Endothelial cell (in vitro differentiated cells): ENCODE measurements at regions not wholly inside any gene's neighbourhood (a gene's known extent, or its start where the extent isn't known, plus 50 kb on each side); places are given as distances from the start of the nearest gene placed in this dataset.
"Not testable (repeated sequence)": the region's sequence is repeated elsewhere in the genome, so short reads cannot be mapped to it uniquely, and the experiment has no call there.

ENCODE experiments used
- DNase-seq: peaks from one replicate; pipeline ENCODE4 v3.0.0; 2021; ENCODE audit warnings: low spot score
- H3K27ac Mint-ChIP-seq: one replicate; pipeline ENCODE4 v1.8.0; 2021; ENCODE audit warnings: mixed read lengths, inconsistent platforms; ENCODE audit not compliant: unreplicated experiment
- H3K27me3 Mint-ChIP-seq: one replicate; pipeline ENCODE4 v1.8.0; 2021; ENCODE audit warnings: mild to moderate bottlenecking, moderate library complexity, mixed read lengths, inconsistent platforms; ENCODE audit not compliant: unreplicated experiment
- H3K36me3 Mint-ChIP-seq: one replicate; pipeline ENCODE4 v1.8.0; 2021; ENCODE audit warnings: mild to moderate bottlenecking, low read depth, mixed read lengths, inconsistent platforms; ENCODE audit not compliant: unreplicated experiment
- H3K4me1 Mint-ChIP-seq: one replicate; pipeline ENCODE4 v1.8.0; 2021; ENCODE audit warnings: mild to moderate bottlenecking, mixed read lengths, inconsistent platforms; ENCODE audit not compliant: unreplicated experiment
- H3K4me3 Mint-ChIP-seq: one replicate; pipeline ENCODE4 v1.8.0; 2021; ENCODE audit warnings: mild to moderate bottlenecking, mixed read lengths, inconsistent platforms; ENCODE audit not compliant: unreplicated experiment
- H3K9me3 Mint-ChIP-seq: one replicate; pipeline ENCODE4 v1.8.0; 2021; ENCODE audit warnings: mixed read lengths, inconsistent platforms; ENCODE audit not compliant: unreplicated experiment
- TF ChIP-seq, protein P1 (sequence below): fragments of 200-600 bp; sonication (generic); IDR thresholded peaks from one replicate; pipeline ENCODE4 v1.5.0; 2021; ENCODE audit warnings: antibody characterized with exemption; ENCODE audit not compliant: unreplicated experiment

DNA sequence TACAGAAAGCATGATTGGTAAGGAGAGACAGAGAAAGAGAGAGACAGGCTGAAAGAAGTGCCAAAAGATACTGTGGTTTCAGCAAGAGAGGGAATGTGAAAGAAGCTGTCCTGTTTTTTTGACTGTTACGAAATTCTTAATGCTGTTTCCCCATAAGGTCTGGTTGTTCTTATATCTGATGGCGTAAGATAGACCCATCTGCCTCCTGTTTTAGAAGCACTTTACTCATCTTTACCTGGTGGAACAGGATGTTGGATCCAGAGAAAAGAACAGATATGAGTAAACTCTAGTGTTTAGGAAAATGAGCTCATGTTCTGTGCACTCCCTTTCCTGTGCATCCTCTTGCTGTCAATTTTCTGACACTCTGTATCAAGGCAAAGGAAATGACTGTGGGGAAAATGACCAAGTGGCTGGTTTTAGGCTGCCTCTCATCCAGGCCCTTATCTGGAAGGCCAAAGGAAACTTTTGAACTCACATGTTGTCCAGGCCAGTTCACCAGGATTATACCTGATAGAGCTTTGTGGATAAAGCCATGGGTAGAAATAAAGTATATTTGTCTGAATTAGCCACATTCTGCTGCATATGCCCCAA is 311.7 kb upstream of the HTR2C start:
- no peak overlapping the region for H3K27ac Mint-ChIP-seq
- TF ChIP-seq, protein P1, sequence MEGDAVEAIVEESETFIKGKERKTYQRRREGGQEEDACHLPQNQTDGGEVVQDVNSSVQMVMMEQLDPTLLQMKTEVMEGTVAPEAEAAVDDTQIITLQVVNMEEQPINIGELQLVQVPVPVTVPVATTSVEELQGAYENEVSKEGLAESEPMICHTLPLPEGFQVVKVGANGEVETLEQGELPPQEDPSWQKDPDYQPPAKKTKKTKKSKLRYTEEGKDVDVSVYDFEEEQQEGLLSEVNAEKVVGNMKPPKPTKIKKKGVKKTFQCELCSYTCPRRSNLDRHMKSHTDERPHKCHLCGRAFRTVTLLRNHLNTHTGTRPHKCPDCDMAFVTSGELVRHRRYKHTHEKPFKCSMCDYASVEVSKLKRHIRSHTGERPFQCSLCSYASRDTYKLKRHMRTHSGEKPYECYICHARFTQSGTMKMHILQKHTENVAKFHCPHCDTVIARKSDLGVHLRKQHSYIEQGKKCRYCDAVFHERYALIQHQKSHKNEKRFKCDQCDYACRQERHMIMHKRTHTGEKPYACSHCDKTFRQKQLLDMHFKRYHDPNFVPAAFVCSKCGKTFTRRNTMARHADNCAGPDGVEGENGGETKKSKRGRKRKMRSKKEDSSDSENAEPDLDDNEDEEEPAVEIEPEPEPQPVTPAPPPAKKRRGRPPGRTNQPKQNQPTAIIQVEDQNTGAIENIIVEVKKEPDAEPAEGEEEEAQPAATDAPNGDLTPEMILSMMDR = no peak
- peaks cover 2% of the 10 kb centered on the region for H3K27me3 Mint-ChIP-seq
- no peaks in the 10 kb centered on the region for H3K9me3 Mint-ChIP-seq
- no peaks in the 10 kb centered on the region for H3K4me1 Mint-ChIP-seq
- H3K36me3 Mint-ChIP-seq = no peaks in the 10 kb centered on the region
- no peak for DNase-seq
- H3K4me3 Mint-ChIP-seq = no peak overlapping the region

DNA sequence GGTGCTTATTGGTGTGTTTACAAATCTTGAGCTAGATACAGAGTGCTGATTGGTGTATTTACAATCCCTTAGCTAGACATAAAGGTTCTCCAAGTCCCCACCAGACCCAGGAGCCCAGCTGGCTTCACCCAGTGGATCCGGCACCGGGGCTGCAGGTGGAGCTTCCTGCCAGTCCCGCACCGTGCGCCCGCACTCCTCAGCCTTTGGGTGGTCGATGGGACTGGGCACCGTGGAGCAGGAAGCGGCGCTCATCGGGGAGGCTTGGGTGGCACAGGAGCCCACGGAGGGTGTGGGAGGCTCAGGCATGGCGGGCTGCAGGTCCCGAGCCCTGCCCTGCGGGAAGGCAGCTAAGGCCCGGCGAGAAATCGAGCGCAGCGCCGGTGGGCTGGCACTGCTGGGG is 313.5 kb upstream of the HTR2C start:
- H3K4me1 Mint-ChIP-seq, H3K27ac Mint-ChIP-seq, H3K27me3 Mint-ChIP-seq, H3K4me3 Mint-ChIP-seq, H3K9me3 Mint-ChIP-seq, H3K36me3 Mint-ChIP-seq, DNase-seq: not testable (repeated sequence)

DNA sequence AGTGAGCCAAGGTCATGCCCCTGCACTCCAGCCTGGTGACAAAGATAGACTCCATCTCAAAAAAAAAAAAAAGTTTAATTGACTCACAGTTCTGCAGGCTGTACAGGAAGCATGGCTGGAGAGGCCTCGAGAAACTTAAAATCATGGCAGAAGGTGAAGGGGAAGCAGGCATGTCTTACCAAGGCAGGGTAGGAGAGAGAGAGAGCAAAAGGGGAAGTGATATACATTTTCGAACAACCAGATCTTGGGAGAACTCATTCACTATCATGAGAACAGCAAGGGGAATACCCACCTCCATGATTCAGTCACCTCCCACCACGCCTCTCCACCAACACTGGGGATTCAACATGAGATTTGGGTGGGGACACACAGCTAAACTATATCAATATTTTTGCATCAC is 315.2 kb upstream of the HTR2C start:
- Mint-ChIP-seq H3K9me3 (no peaks in the 10 kb centered on the region), H3K27me3 (peaks cover 2% of the 10 kb centered on the region), H3K4me1 (no peaks in the 10 kb centered on the region), H3K4me3 (no peak overlapping the region), H3K27ac (peak overlapping the region; percentile 5), H3K36me3 (no peaks in the 10 kb centered on the region)
- no peak for DNase-seq
- TF ChIP-seq, protein P1 = no peak

DNA sequence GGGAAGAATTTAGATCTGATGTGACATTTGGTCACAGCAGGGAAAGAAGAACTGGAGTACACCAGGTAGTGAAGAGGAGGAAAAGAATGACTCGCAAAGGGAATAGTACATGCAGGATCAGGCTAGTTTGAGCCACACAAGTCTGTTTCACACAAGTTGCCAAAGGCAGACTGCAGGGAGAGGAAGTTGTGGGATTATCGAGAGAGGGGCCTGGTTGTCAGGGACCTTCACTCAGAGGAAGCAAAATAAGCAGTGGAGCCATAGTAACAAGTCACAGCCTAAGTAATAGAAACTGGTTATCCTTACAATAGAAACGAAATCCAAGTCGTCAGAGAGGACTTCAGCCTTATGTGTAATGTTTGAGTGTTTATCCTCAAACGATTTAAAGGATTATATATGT is 316.7 kb upstream of the HTR2C start:
- TF ChIP-seq, protein P1 = no peak
- H3K27me3 Mint-ChIP-seq = peaks cover 2% of the 10 kb centered on the region

DNA sequence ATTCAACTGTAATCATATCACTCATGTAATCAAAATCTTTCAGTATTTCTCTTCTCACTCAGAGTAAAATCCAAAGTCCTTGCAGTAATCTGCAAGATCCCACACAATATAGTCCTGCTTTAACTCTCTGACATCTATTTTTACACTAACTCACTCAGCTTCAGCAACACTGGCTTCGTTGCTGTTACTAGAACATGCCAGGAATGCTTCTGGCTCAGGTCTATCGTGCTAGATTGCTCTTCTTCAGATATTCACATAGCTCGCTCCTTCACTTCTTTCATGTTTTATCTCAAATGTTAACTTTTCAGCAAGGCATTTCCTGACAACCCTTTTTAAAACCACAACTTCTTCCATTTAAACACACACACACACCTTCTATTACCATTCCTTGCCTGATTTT is 331.7 kb upstream of the HTR2C start:
- no peak overlapping the region for H3K4me3 Mint-ChIP-seq

More for the DNA sequence above, 316.7 kb upstream of the HTR2C start:
- DNase-seq = no peak
- Mint-ChIP-seq H3K4me3 (no peak overlapping the region), H3K36me3 (no peaks in the 10 kb centered on the region), H3K9me3 (no peaks in the 10 kb centered on the region), H3K4me1 (no peaks in the 10 kb centered on the region), H3K27ac (peak overlapping the region; percentile 61)

More for the DNA sequence above, 331.7 kb upstream of the HTR2C start:
- no peak overlapping the region for H3K27ac Mint-ChIP-seq
- H3K9me3 Mint-ChIP-seq = no peaks in the 10 kb centered on the region
- no peaks in the 10 kb centered on the region for H3K36me3 Mint-ChIP-seq
- H3K27me3 Mint-ChIP-seq = no peaks in the 10 kb centered on the region
- TF ChIP-seq, protein P1 = no peak
- H3K4me1 Mint-ChIP-seq = no peaks in the 10 kb centered on the region
- no peak for DNase-seq
